Endothelial cell of umbilical vein (primary cell): ENCODE measurements at regions not wholly inside any gene's neighbourhood (a gene's known extent, or its start where the extent isn't known, plus 50 kb on each side); places are given as distances from the start of the nearest gene placed in this dataset.

Experiments
- BruUV-seq: library from RNA; stranded (reverse); fragments of 400-500 nt; replicated peaks from 2 replicates; lab custom pipeline; 2021; lab: Mats Ljungman, UMichigan
- CTCF ChIA-PET: fragments of 300-600, 350-600 bp; sonication (Branson Sonifier 250); formaldehyde crosslinking; loops from one replicate; lab custom pipeline; 2021; ENCODE audit warnings: antibody characterized with exemption, inconsistent platforms; lab: Charles Lee
- POLR2A ChIA-PET: fragments of 300-600, 350-600 bp; sonication (Branson Sonifier 250); formaldehyde crosslinking; loops from one replicate; lab custom pipeline; 2021; ENCODE audit warnings: antibody characterized with exemption, inconsistent platforms; lab: Charles Lee
- DNase-seq: peaks from one replicate; pipeline ENCODE4 v3.0.0-alpha.2; 2011; ENCODE audit warnings: low read depth, low spot score
- FAIRE-seq: peaks from 2 replicates; lab custom pipeline; 2011; peaks lifted over from hg19 to GRCh38; lab: Jason Lieb, UNC
- H2AFZ ChIP-seq: 2 replicates; pipeline ENCODE4 v1.6.0; 2012; ENCODE audit warnings: low read depth, low read length, control low read depth, inconsistent platforms
- H3K27ac ChIP-seq: 2 replicates; pipeline ENCODE4 v1.5.1; 2011; ENCODE audit warnings: low read depth, mild to moderate bottlenecking, control low read depth, low read length, moderate library complexity; ENCODE audit not compliant: insufficient read depth
- H3K27me3 ChIP-seq, 2 experiments: 2 replicates each; pipeline versions ENCODE4 v1.6.0 to v1.6.1; 2011; ENCODE audit warnings: low read length in 2 of 2, mixed read lengths in 1 of 2; ENCODE audit not compliant: control insufficient read depth in 2 of 2, insufficient read depth in 2 of 2
- H3K36me3 ChIP-seq, 2 experiments: 2 replicates in 1 of 2; 3 replicates in 1 of 2; pipeline ENCODE4 v1.5.1; 2011; ENCODE audit warnings: low read length in 2 of 2, mild to moderate bottlenecking in 1 of 2, moderate library complexity in 1 of 2; ENCODE audit not compliant: control insufficient read depth in 2 of 2, insufficient read depth in 2 of 2; ENCODE audit errors: extremely low read depth in 1 of 2
- H3K4me1 ChIP-seq: 3 replicates; pipeline ENCODE4 v1.5.1; 2011; ENCODE audit warnings: mild to moderate bottlenecking, low read length; ENCODE audit not compliant: control insufficient read depth, insufficient read depth; ENCODE audit errors: extremely low read depth
- H3K4me2 ChIP-seq: 2 replicates; pipeline ENCODE4 v1.6.1; 2011; ENCODE audit warnings: low read length, control low read depth, mixed read lengths; ENCODE audit not compliant: insufficient read depth
- H3K4me3 ChIP-seq, 3 experiments: fragments of 200-600 bp in 1 of 3; sonication (generic), shearing (Covaris generic) in 1 of 3; replicated peaks in 1 of 3; 2 replicates each; pipeline ENCODE4 v1.5.1; 2011 to 2016; ENCODE audit warnings: control low read depth in 3 of 3, low read length in 3 of 3, mild to moderate bottlenecking in 2 of 3, inconsistent platforms in 1 of 3, low read depth in 1 of 3, moderate library complexity in 1 of 3; ENCODE audit not compliant: insufficient read depth in 1 of 3
- H3K79me2 ChIP-seq: 2 replicates; pipeline ENCODE4 v1.6.0; 2012; ENCODE audit warnings: low read length, inconsistent platforms; ENCODE audit not compliant: control insufficient read depth, insufficient read depth
- H3K9ac ChIP-seq: replicated peaks from 2 replicates; pipeline ENCODE3; 2011; ENCODE audit warnings: low read length, control low read depth; ENCODE audit not compliant: insufficient read depth; ENCODE audit errors: extremely low read depth
- H3K9me1 ChIP-seq: replicated peaks from 3 replicates; pipeline ENCODE4 v1.6.0; 2011; ENCODE audit warnings: mild to moderate bottlenecking, low read length; ENCODE audit not compliant: control insufficient read depth, insufficient read depth; ENCODE audit errors: extremely low read depth
- H3K9me3 ChIP-seq: replicated peaks from 2 replicates; pipeline ENCODE4 v1.5.1; 2012; ENCODE audit warnings: low read length, inconsistent platforms; ENCODE audit not compliant: control insufficient read depth, insufficient read depth
- H4K20me1 ChIP-seq: replicated peaks from 2 replicates; pipeline ENCODE3; 2011; ENCODE audit warnings: mild to moderate bottlenecking, low read length; ENCODE audit not compliant: control insufficient read depth, insufficient read depth; ENCODE audit errors: extremely low read depth
- CTCF ChIP-seq, 2 donors: IDR thresholded peaks; 1 replicate in 1 of 2; 2 replicates in 1 of 2; pipeline ENCODE4 v1.5.1; 2011; ENCODE audit warnings: low read length in 2 of 2, mild to moderate bottlenecking in 2 of 2, moderate library complexity in 2 of 2, control low read depth in 1 of 2, inconsistent platforms in 1 of 2, low read depth in 1 of 2; ENCODE audit not compliant: insufficient read depth in 1 of 2; ENCODE audit errors: extremely low read depth in 1 of 2
- EZH2 ChIP-seq: IDR thresholded peaks from 2 replicates; pipeline ENCODE4 v1.6.1; 2012; ENCODE audit warnings: borderline replicate concordance, low read depth, mild to moderate bottlenecking, moderate library complexity, low read length, inconsistent platforms; ENCODE audit not compliant: severe bottlenecking
- FOS ChIP-seq: IDR thresholded peaks from 2 replicates; pipeline ENCODE4 v1.6.1; 2011; ENCODE audit warnings: mild to moderate bottlenecking, low read length, moderate library complexity, borderline replicate concordance; ENCODE audit not compliant: insufficient read depth
- GATA2 ChIP-seq: IDR thresholded peaks from 2 replicates; pipeline ENCODE4 v1.7.0; 2011; ENCODE audit warnings: low read depth, mild to moderate bottlenecking, moderate library complexity, mixed read lengths, low read length; ENCODE audit not compliant: insufficient read length, insufficient read depth
- JUN ChIP-seq: IDR thresholded peaks from 2 replicates; pipeline ENCODE4 v1.6.1; 2011; ENCODE audit warnings: borderline replicate concordance, low read depth; ENCODE audit not compliant: insufficient read length, insufficient read depth
- MYC ChIP-seq: IDR thresholded peaks from one replicate; pipeline ENCODE4 v1.6.1; 2011; ENCODE audit warnings: mild to moderate bottlenecking, low read depth, low read length
- POLR2A ChIP-seq: IDR thresholded peaks from 2 replicates; pipeline ENCODE4 v1.6.1; 2012; ENCODE audit warnings: low read depth, mild to moderate bottlenecking, control low read depth, low read length
- POLR2AphosphoS5 ChIP-seq: IDR thresholded peaks from 2 replicates; pipeline ENCODE4 v1.6.1; 2012; ENCODE audit warnings: low read depth, mild to moderate bottlenecking, control low read depth, low read length, moderate library complexity; ENCODE audit not compliant: insufficient read depth
- dilution Hi-C: fragments of 300-500 bp; cut with MboI; formaldehyde crosslinking; loops from one replicate; pipeline ENCODE4 v1.15.0; 2019; ENCODE audit warnings: low sequenced_read_pairs; ENCODE audit not compliant: extremely low pct_ligation_motif_present
- intact Hi-C: fragments of 100-400 bp; cut with micrococcal nuclease; formaldehyde crosslinking; loops from one replicate; pipeline ENCODE4 v1.10.0; 2022
- TF ChIP-seq, protein P1 (sequence below): IDR thresholded peaks from 2 replicates; pipeline ENCODE4 v1.6.1; 2011; ENCODE audit not compliant: insufficient read depth, insufficient read length

DNA sequence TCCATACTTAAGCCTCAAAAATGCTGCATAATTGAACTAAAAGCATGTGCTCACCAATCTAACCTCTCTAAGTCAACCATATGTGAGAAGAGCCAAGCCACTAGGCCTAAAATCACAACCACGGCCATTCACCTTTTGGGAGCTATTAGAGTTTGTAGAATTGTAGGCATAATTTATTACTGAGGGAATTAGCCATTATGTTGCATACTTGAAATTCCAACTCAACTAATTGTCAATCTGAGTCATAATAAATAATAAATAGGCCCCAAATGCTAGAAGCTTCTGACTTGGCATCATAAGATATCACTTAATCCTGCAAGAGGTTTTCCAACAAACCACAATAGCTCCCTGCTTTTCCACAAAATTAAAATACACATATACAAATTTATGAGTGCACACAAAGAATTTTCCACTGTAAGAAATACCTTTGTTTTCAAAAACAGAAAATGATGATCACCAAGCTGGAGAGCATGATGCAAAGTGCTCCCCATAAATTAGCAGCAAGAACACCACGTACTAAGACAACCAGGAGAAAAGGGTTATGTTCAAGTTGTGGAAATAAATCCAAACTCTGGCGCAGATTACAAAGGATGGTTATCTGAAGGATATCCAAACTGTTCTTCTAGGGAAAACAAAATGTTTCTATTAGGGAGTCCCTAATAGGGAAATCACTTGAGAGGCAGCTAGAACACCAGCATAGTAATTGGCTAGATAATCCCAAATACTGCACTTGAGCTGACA lies 250.0 kb upstream of the SLC30A5 start:
- H3K36me3 ChIP-seq, result no peaks in the 10 kb centered on the region
- H3K4me3 ChIP-seq, result no peak overlapping the region
- BruUV-seq, result no TSS peak
- H3K4me2 ChIP-seq, result no peak overlapping the region
- no peak overlapping the region for H3K9ac ChIP-seq
- no peak for DNase-seq
- CTCF ChIA-PET, result no interaction called here
- H3K27ac ChIP-seq, result no peak overlapping the region
- dilution Hi-C loops (no loop called here), intact Hi-C loops (no loop called here)
- no peaks in the 10 kb centered on the region for H3K4me1 ChIP-seq
- no peaks in the 10 kb centered on the region for H3K79me2 ChIP-seq
- H4K20me1 ChIP-seq, result no peaks in the 10 kb centered on the region
- H2AFZ ChIP-seq, result no peak overlapping the region
- TF ChIP-seq, protein P1, sequence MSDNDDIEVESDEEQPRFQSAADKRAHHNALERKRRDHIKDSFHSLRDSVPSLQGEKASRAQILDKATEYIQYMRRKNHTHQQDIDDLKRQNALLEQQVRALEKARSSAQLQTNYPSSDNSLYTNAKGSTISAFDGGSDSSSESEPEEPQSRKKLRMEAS, result no peak
- TF ChIP-seq POLR2AphosphoS5 (no peak), POLR2A (no peak), MYC (no peak), GATA2 (no peak), FOS (no peak)
- H3K27me3 ChIP-seq, result no peaks in the 10 kb centered on the region
- POLR2A ChIA-PET, result no interaction called here
- no peak for FAIRE-seq
- H3K9me3 ChIP-seq, result no peaks in the 10 kb centered on the region
- H3K9me1 ChIP-seq, result peaks cover 2% of the 10 kb centered on the region

- intact Hi-C loops (no loop called here), dilution Hi-C loops (no loop called here)
- ChIA-PET POLR2A (no interaction called here), CTCF (interaction anchor here (0.7 kb wide), 1 partner anchor 19 kb away, joined by 3 read pairs; no protein-coding TSS in a partner anchor)
- H3K9ac ChIP-seq, result no peak overlapping the region
- H3K27me3 ChIP-seq, result no peaks in the 10 kb centered on the region
- TF ChIP-seq GATA2 (no peak), CTCF (IDR thresholded peaks at IDR 0.05; ENCODE audit: extremely low read depth in 1 of 2, insufficient read depth in 1 of 2, low read depth in 1 of 2, low read length in 2 of 2) (no peak), POLR2A (no peak), EZH2 (no peak), POLR2AphosphoS5 (no peak), MYC (no peak), FOS (no peak), JUN (no peak)
- TF ChIP-seq, protein P1, result no peak
- H3K4me2 ChIP-seq, result no peak overlapping the region
- H3K9me1 ChIP-seq, result peaks cover 2% of the 10 kb centered on the region
- no TSS peak for BruUV-seq
- H3K9me3 ChIP-seq, result no peaks in the 10 kb centered on the region
- DNase-seq (no peak), FAIRE-seq (no peak)
- no peaks in the 10 kb centered on the region for H3K36me3 ChIP-seq
- H3K79me2 ChIP-seq, result no peaks in the 10 kb centered on the region
- no peak overlapping the region for H3K27ac ChIP-seq
- H3K4me3 ChIP-seq, result no peak overlapping the region
- no peaks in the 10 kb centered on the region for H3K4me1 ChIP-seq
- H2AFZ ChIP-seq, result no peak overlapping the region
- H4K20me1 ChIP-seq, result no peaks in the 10 kb centered on the region
These were observed 248.7 kb upstream of the SLC30A5 start for GRCh38 chr5:68845131-68845530.
